ENCODE measurements at regions not wholly inside any gene's neighbourhood (a gene's known extent, or its start where the extent isn't known, plus 50 kb on each side); places are given as distances from the start of the nearest gene placed in this dataset.

- no peaks in the 10 kb centered on the region for H3K36me3 ChIP-seq (replicated peaks)
- in situ Hi-C loops (cut with HindIII; ENCODE audit: low pct_ligation_motif_present, low sequenced_read_pairs) = no loop called here
- no peak overlapping the region for H3K27ac ChIP-seq
- no peaks in the 10 kb centered on the region for H3K27me3 ChIP-seq (replicated peaks)
- TF ChIP-seq, protein P1, sequence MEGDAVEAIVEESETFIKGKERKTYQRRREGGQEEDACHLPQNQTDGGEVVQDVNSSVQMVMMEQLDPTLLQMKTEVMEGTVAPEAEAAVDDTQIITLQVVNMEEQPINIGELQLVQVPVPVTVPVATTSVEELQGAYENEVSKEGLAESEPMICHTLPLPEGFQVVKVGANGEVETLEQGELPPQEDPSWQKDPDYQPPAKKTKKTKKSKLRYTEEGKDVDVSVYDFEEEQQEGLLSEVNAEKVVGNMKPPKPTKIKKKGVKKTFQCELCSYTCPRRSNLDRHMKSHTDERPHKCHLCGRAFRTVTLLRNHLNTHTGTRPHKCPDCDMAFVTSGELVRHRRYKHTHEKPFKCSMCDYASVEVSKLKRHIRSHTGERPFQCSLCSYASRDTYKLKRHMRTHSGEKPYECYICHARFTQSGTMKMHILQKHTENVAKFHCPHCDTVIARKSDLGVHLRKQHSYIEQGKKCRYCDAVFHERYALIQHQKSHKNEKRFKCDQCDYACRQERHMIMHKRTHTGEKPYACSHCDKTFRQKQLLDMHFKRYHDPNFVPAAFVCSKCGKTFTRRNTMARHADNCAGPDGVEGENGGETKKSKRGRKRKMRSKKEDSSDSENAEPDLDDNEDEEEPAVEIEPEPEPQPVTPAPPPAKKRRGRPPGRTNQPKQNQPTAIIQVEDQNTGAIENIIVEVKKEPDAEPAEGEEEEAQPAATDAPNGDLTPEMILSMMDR (IDR thresholded peaks at IDR 0.05; ENCODE audit: low read depth, low read length, missing control alignments) = no peak
- no peak overlapping the region for H3K4me3 ChIP-seq (ENCODE audit: low read depth, low read length)
- no peak for DNase-seq
These were observed 214.0 kb upstream of the RTL1 start for GRCh38 chr14:101117543-101117942.

GRCh38 chr14:101118233-101118632, 214.7 kb upstream of the RTL1 start:
- Histone ChIP-seq H3K4me3 (ENCODE audit: low read depth, low read length) (no peak overlapping the region), H3K27me3 (replicated peaks) (no peaks in the 10 kb centered on the region), H3K27ac (no peak overlapping the region), H3K36me3 (replicated peaks) (no peaks in the 10 kb centered on the region)
- DNase-seq = no peak
- in situ Hi-C loops (cut with HindIII; ENCODE audit: low pct_ligation_motif_present, low sequenced_read_pairs) = no loop called here
- TF ChIP-seq, protein P1 (IDR thresholded peaks at IDR 0.05; ENCODE audit: low read depth, low read length, missing control alignments) = no peak

DNA sequence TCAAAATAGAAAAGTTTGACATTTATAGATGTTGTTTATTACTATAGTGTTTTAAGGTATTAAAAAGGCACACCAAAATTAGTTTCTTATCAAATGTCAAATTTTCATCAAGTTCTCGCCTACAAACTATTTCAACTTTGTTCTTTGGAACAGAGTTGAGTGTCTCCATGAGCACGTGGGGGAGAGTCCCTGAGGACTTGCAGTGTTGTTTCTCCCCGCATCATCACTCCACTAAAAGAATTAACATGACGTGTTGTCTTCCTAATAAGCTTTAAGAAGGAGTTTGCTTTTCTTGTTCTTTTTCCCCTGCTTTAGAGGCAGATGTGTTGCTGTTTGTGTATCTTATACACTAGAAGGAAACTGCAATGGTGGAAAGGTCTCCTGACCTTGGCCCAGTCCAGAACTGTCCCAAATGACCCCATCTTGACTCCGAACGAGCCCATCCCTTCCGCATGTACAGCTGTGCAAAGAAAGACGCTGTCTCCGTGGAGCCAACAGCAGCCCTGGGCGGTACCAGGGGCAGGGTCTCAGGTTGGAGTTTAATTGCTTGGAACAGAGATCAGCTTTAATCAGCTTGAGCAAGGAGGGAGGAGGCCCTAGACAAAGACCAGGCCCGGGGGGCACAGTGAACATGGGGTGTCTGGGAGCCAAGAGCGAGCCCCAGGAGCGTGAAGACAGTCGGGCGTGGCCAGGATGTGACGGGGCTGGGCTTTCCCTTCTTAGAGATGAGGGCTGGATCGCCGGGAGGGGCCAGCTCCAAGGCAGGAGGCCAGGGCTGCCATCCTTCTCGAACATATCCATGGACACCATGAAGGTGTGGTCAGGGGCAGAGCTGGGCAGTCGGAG, 215.4 kb upstream of the RTL1 start:
- Histone ChIP-seq H3K4me3 (ENCODE audit: low read depth, low read length) (no peak overlapping the region), H3K36me3 (replicated peaks) (no peaks in the 10 kb centered on the region), H3K27me3 (replicated peaks) (no peaks in the 10 kb centered on the region), H3K27ac (no peak overlapping the region)
- no peak for DNase-seq
- TF ChIP-seq, protein P1 (IDR thresholded peaks at IDR 0.05; ENCODE audit: low read depth, low read length, missing control alignments) = no peak
- in situ Hi-C loops (cut with HindIII; ENCODE audit: low pct_ligation_motif_present, low sequenced_read_pairs) = no loop called here

DNA sequence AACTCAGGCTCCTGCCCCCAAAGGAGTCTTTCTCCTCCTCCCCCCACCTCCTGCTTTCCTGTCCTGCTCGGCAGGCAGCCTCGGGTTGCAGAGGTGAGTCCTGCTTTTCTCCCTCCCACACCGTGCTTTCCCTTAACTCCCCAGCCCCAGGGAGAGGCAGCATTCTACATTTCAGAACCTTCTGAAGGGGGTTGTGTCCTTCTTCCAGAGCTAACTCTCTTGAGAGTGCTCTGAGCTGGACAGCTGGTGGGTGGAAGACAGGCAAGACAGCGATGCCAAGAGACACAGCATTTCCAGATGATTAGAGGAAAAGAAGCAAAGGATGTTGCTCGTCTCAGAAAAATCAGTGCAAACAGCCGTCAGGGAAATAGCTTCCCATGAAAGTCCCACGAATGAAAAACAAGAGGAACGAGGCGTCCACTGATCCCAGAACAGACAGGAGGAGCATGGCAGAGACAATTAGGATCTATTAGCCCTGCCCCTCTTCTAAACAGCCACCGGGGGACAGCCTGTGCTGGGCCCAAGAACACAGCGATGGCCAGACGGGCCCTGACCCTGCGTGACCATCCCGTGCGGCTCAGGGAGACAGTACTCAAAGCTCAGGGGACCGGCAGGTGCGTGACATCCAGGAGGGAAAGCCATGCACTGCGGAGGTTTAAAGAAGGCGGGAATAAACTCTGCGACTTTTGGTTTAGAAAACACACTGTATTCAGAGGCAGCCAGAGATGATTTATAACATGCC, 216.5 kb upstream of the RTL1 start:
- H3K27ac ChIP-seq = no peak overlapping the region
- no peaks in the 10 kb centered on the region for H3K27me3 ChIP-seq (replicated peaks)
- TF ChIP-seq, protein P1 (IDR thresholded peaks at IDR 0.05; ENCODE audit: low read depth, low read length, missing control alignments) = no peak
- no peaks in the 10 kb centered on the region for H3K36me3 ChIP-seq (replicated peaks)
- no peak for DNase-seq
- no peak overlapping the region for H3K4me3 ChIP-seq (ENCODE audit: low read depth, low read length)
- in situ Hi-C loops (cut with HindIII; ENCODE audit: low pct_ligation_motif_present, low sequenced_read_pairs) = no loop called here

DNA sequence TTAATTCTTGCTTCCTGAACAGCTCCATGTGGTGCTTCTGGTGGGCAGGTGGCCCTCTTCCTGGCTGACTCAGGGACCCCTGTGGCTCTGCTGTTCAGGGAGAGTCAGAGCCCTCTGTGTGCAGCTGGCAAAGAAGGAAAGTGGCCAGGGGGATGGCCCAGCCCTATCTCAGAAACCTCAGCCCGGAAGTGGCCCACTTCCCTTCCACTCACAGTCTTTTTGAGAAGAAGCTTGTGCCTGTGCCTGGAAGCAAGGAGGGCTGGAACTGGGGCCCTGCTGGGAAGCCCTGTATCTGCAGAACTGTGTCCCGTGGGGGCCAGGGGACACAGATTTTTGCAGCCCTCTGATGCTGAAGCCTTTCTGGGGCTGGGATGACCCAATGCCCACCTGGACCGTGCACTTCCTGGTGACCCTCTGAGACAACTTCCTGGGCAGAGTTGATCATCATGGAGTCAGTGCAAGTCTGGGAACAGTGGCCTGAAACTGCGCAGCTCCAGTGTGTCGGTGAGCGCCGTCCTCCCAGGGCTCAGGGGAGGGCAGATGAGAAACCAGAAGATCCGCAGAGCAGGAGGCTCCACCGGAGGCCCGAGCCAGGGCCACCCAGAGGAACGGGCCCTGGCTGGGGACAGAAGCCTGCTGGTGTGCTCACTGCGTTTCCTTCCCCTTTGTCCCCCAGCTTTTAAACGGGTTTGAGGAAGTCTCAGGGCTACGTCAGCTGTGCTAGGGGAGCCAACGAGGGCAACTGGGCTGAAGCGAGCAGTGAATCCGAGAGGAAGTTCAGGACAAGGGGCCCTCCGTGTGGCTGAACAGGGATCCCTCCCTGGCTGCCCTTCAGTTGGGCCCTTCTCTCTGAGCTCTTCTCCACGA, 217.4 kb upstream of the RTL1 start:
- in situ Hi-C loops (cut with HindIII; ENCODE audit: low pct_ligation_motif_present, low sequenced_read_pairs) = no loop called here
- Histone ChIP-seq H3K27ac (no peak overlapping the region), H3K27me3 (replicated peaks) (no peaks in the 10 kb centered on the region), H3K4me3 (ENCODE audit: low read depth, low read length) (no peak overlapping the region), H3K36me3 (replicated peaks) (no peaks in the 10 kb centered on the region)
- TF ChIP-seq, protein P1 (IDR thresholded peaks at IDR 0.05; ENCODE audit: low read depth, low read length, missing control alignments) = no peak
- DNase-seq = no peak

All from brain microvascular endothelial cell (primary cell).